GM12878 (cell line): ENCODE measurements at regions not wholly inside any gene's neighbourhood (a gene's known extent, or its start where the extent isn't known, plus 50 kb on each side); places are given as distances from the start of the nearest gene placed in this dataset.

ENCODE experiments used
- ATAC-seq: fragments of 200-7000 bp; cut with Tn5 transposase; 3 replicates; pipeline ENCODE4 v1.9.1; 2020; ENCODE audit warnings: mild to moderate bottlenecking, moderate library complexity
- BruUV-seq: library from RNA; stranded (reverse); fragments of 400-500 nt; replicated peaks from 2 replicates; lab custom pipeline; 2021; lab: Mats Ljungman, UMichigan
- CTCF ChIA-PET: fragments of 300-600 bp; sonication (Branson Sonifier 250); formaldehyde crosslinking; extraction: SDS; loops from one replicate; lab custom pipeline; 2021; ENCODE audit warnings: inconsistent platforms; lab: Yijun Ruan, JAX
- POLR2A ChIA-PET: fragments of 350-600 bp; formaldehyde crosslinking; extraction: SDS; loops from one replicate; lab custom pipeline; 2021; ENCODE audit warnings: inconsistent platforms; lab: Charles Lee
- RAD21 ChIA-PET: fragments of 300-600 bp; sonication (Branson Sonifier 250); formaldehyde crosslinking; loops from one replicate; lab custom pipeline; 2023; ENCODE audit warnings: antibody characterized with exemption; ENCODE audit not compliant: unreplicated experiment; lab: Charles Lee
- SMC1A ChIA-PET: fragments of 300-600 bp; sonication (Branson Sonifier 250); formaldehyde crosslinking; loops from one replicate; lab custom pipeline; 2023; ENCODE audit not compliant: unreplicated experiment, uncharacterized antibody; lab: Charles Lee
- DNase-seq: peaks from one replicate; pipeline ENCODE4 v3.0.0-alpha.2; 2011; ENCODE audit warnings: low read depth, low spot score
- FAIRE-seq: peaks from 3 replicates; lab custom pipeline; 2011; peaks lifted over from hg19 to GRCh38; lab: Jason Lieb, UNC
- H2AFZ ChIP-seq: 2 replicates; pipeline ENCODE4 v1.6.0; 2011; ENCODE audit warnings: low read depth, low read length, control low read depth; ENCODE audit not compliant: control insufficient read depth
- H3K27ac ChIP-seq: 2 replicates; pipeline ENCODE4 v1.5.1; 2011; ENCODE audit warnings: control low read depth; ENCODE audit not compliant: control insufficient read depth, insufficient read depth
- H3K27me3 ChIP-seq, 2 experiments: replicated peaks in 1 of 2; 2 replicates each; pipeline versions ENCODE4 v1.6.0 to v1.6.1; 2011; ENCODE audit warnings: low read length in 1 of 2; ENCODE audit not compliant: control insufficient read depth in 2 of 2, insufficient read depth in 2 of 2
- H3K36me3 ChIP-seq, 2 experiments: 2 replicates each; pipeline ENCODE4 v1.5.1; 2011; ENCODE audit warnings: low read length in 1 of 2; ENCODE audit not compliant: control insufficient read depth in 2 of 2, insufficient read depth in 2 of 2
- H3K4me1 ChIP-seq: 2 replicates; pipeline ENCODE4 v1.6.1; 2011; ENCODE audit warnings: mild to moderate bottlenecking, low read length, moderate library complexity, mixed read lengths; ENCODE audit not compliant: control insufficient read depth, insufficient read depth
- H3K4me2 ChIP-seq: 2 replicates; pipeline ENCODE4 v1.6.0; 2011; ENCODE audit warnings: control low read depth; ENCODE audit not compliant: control insufficient read depth, insufficient read depth
- H3K4me3 ChIP-seq: fragments of 200-600 bp; sonication (generic); 2 replicates; pipeline ENCODE4 v1.5.1; 2016
- H3K79me2 ChIP-seq: 2 replicates; pipeline ENCODE4 v1.6.0; 2011; ENCODE audit warnings: low read length; ENCODE audit not compliant: control insufficient read depth, insufficient read depth
- H3K9ac ChIP-seq: 2 replicates; pipeline ENCODE4 v1.8.0; 2011; ENCODE audit warnings: low read length, control low read depth, mixed read lengths; ENCODE audit not compliant: control insufficient read depth, insufficient read depth
- H3K9me3 ChIP-seq: replicated peaks from 3 replicates; pipeline ENCODE4 v1.5.1; 2011; ENCODE audit warnings: mild to moderate bottlenecking, low read length; ENCODE audit not compliant: control insufficient read depth, insufficient read depth
- H4K20me1 ChIP-seq: 2 replicates; pipeline ENCODE4 v1.6.0; 2011; ENCODE audit not compliant: control insufficient read depth, insufficient read depth
- CREM ChIP-seq: IDR thresholded peaks from 2 replicates; pipeline ENCODE4 v1.6.1; 2014; ENCODE audit warnings: antibody characterized with exemption, low read depth
- JUNB ChIP-seq: IDR thresholded peaks from 2 replicates; pipeline ENCODE4 v1.6.1; 2016; ENCODE audit warnings: antibody characterized with exemption, mild to moderate bottlenecking
- ZNF207 ChIP-seq: fragments of 450-650 bp; IDR thresholded peaks from 2 replicates; pipeline ENCODE4 v1.6.1; 2014; ENCODE audit warnings: antibody characterized with exemption, mild to moderate bottlenecking, borderline replicate concordance
- WGBS: methylation state at CpG from one replicate; pipeline ENCODE4 v1.1.6; 2016; ENCODE audit warnings: low lambda C conversion rate; ENCODE audit not compliant: insufficient replicate concordance, insufficient coverage; ENCODE audit errors: missing lambda C conversion rate; 5-methylcytosine and 5-hydroxymethylcytosine counted together
- in situ Hi-C: fragments of 300-500 bp; cut with MboI; formaldehyde crosslinking; loops from 9 replicates; pipeline ENCODE4 v1.14.3; 2018; ENCODE audit warnings: mixed read lengths
- intact Hi-C: fragments of 100-400 bp; cut with micrococcal nuclease; formaldehyde crosslinking; loops from one replicate; pipeline ENCODE4 v1.14.2; 2022; ENCODE audit not compliant: unreplicated experiment
- TF ChIP-seq, protein P1 (sequence below): fragments of 150-350 bp; IDR thresholded peaks from 2 replicates; pipeline ENCODE4 v1.6.1; 2014; ENCODE audit warnings: mild to moderate bottlenecking, low read depth, low read length
- TF ChIP-seq, protein P2 (sequence below): fragments of 450-650 bp; IDR thresholded peaks from 2 replicates; pipeline ENCODE4 v1.6.1; 2016; ENCODE audit warnings: mild to moderate bottlenecking

- TF ChIP-seq ZNF207 (no peak), CREM (no peak), JUNB (no peak)
- TF ChIP-seq, protein P1, sequence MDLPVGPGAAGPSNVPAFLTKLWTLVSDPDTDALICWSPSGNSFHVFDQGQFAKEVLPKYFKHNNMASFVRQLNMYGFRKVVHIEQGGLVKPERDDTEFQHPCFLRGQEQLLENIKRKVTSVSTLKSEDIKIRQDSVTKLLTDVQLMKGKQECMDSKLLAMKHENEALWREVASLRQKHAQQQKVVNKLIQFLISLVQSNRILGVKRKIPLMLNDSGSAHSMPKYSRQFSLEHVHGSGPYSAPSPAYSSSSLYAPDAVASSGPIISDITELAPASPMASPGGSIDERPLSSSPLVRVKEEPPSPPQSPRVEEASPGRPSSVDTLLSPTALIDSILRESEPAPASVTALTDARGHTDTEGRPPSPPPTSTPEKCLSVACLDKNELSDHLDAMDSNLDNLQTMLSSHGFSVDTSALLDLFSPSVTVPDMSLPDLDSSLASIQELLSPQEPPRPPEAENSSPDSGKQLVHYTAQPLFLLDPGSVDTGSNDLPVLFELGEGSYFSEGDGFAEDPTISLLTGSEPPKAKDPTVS = no peak
- TF ChIP-seq, protein P2, sequence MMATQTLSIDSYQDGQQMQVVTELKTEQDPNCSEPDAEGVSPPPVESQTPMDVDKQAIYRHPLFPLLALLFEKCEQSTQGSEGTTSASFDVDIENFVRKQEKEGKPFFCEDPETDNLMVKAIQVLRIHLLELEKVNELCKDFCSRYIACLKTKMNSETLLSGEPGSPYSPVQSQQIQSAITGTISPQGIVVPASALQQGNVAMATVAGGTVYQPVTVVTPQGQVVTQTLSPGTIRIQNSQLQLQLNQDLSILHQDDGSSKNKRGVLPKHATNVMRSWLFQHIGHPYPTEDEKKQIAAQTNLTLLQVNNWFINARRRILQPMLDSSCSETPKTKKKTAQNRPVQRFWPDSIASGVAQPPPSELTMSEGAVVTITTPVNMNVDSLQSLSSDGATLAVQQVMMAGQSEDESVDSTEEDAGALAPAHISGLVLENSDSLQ = no peak
- Histone ChIP-seq H3K9me3 (no peaks in the 10 kb centered on the region; the same call in 2 of the 3 replicates), H3K4me2 (no peak overlapping the region), H2AFZ (no peak overlapping the region), H3K4me3 (no peak overlapping the region), H3K36me3 (no peaks in the 10 kb centered on the region), H3K9ac (no peak overlapping the region), H3K27me3 (no peaks in the 10 kb centered on the region), H3K4me1 (no peaks in the 10 kb centered on the region), H3K79me2 (no peaks in the 10 kb centered on the region), H4K20me1 (no peaks in the 10 kb centered on the region), H3K27ac (no peak overlapping the region)
- CTCF ChIA-PET = interaction anchor here (0.8 kb wide), 1 partner anchor 20 kb away, joined by 3 read pairs; no protein-coding TSS in a partner anchor
- SMC1A ChIA-PET = interaction anchor here (1.2 to 2.2 kb wide), 3 partner anchors 14 to 318 kb away, joined by 3 to 9 read pairs (median 5); no protein-coding TSS in a partner anchor
- ATAC-seq (no peak), FAIRE-seq (no peak), DNase-seq (no peak)
- intact Hi-C loops = no loop called here
- no TSS peak for BruUV-seq
- RAD21 ChIA-PET = no interaction called here
- WGBS = 83% methylated on average over 8 of the region's 8 CpGs
- in situ Hi-C loops = no loop called here
- POLR2A ChIA-PET = interaction anchor here (0.8 kb wide), 1 partner anchor 9 kb away, joined by 3 read pairs; no protein-coding TSS in a partner anchor
These were observed 149.5 kb upstream of the EEA1 start for GRCh38 chr12:93078577-93078976.
